GM21723 (cell line): ENCODE measurements at regions not wholly inside any gene's neighbourhood (a gene's known extent, or its start where the extent isn't known, plus 50 kb on each side); places are given as distances from the start of the nearest gene placed in this dataset.

Experiments
- ATAC-seq: cut with Tn5 transposase; IDR thresholded peaks from one replicate; pipeline ENCODE4 v1.9.1; 2021; ENCODE audit warnings: mild to moderate bottlenecking, moderate library complexity; ENCODE audit not compliant: unreplicated experiment

GRCh38 chr20:63089051-63089907, 82.5 kb upstream of the BHLHE23 start:
- no peak for ATAC-seq

- ATAC-seq: no peak
These were observed 81.3 kb upstream of the BHLHE23 start for GRCh38 chr20:63087872-63088680.

- no peak for ATAC-seq
These were observed 80.6 kb upstream of the BHLHE23 start for GRCh38 chr20:63087236-63087871.

- no peak for ATAC-seq
These were observed 79.9 kb upstream of the BHLHE23 start for GRCh38 chr20:63086421-63087235.

GRCh38 chr20:63085151-63085861, 78.5 kb upstream of the BHLHE23 start:
- no peak for ATAC-seq

GRCh38 chr20:63084563-63084927, 77.8 kb upstream of the BHLHE23 start:
- ATAC-seq: no peak

GRCh38 chr20:63083831-63084562, 77.2 kb upstream of the BHLHE23 start:
- ATAC-seq: no peak

GRCh38 chr20:63082939-63083735, 76.4 kb upstream of the BHLHE23 start:
- no peak for ATAC-seq

- ATAC-seq: no peak
These were observed 75.7 kb upstream of the BHLHE23 start for GRCh38 chr20:63082308-63082938.

- ATAC-seq: no peak
These were observed 75.1 kb upstream of the BHLHE23 start for GRCh38 chr20:63081831-63082230.

- ATAC-seq: no peak
These were observed 74.6 kb upstream of the BHLHE23 start for GRCh38 chr20:63081351-63081750.

- no peak for ATAC-seq
These were observed 74.0 kb upstream of the BHLHE23 start for GRCh38 chr20:63080811-63081210.

GRCh38 chr20:63080411-63080810, 73.6 kb upstream of the BHLHE23 start:
- no peak for ATAC-seq

- ATAC-seq: no peak
These were observed 73.2 kb upstream of the BHLHE23 start for GRCh38 chr20:63079971-63080370.

- ATAC-seq: no peak
These were observed 70.9 kb upstream of the BHLHE23 start for GRCh38 chr20:63077705-63078104.

GRCh38 chr20:63076421-63076820, 69.7 kb upstream of the BHLHE23 start:
- ATAC-seq: no peak

GRCh38 chr20:63074631-63075030, 67.9 kb upstream of the BHLHE23 start:
- no peak for ATAC-seq

- no peak for ATAC-seq
These were observed 67.4 kb upstream of the BHLHE23 start for GRCh38 chr20:63074182-63074581.
